ENCODE measurements at regions not wholly inside any gene's neighbourhood (a gene's known extent, or its start where the extent isn't known, plus 50 kb on each side); places are given as distances from the start of the nearest gene placed in this dataset.
A peak's percentile ranks its signal among the peaks of the same experiment; 100 is the strongest.

DNA sequence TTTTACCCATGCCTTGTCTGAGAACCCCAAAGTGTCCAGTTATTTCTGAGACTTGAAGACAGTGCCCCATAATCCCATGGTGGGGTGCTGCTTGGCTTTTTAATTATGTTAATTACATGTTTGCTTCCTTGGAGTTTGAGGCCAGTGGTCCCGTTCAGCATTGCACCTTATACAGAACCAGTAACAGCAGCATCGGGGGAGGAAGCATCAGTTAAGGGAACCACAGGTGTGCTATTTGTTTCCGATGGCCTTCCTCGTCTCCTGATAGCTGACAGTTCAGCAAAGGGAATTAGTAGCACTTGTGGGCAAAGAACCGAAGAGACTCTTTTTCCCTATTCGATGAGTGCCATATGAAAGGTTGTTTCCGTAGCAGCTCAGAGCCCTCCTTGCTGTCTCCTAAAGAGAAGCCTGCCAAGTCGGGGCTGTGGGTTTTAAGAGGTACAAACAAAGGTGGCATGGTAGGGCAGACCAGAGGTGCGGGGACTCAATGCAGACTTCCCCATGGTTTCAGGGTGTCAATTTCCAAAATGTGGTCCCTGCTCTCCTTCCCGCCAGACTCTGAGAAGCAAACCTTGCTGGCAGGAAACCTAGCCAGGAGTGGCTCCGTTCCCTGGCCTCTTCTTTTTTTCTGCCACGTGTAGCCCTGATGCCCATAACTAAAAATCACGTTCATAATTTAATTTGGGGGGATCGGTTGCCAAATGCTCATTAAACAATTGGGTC is 225.2 kb upstream of the TSHZ3 start:
- TF ChIP-seq, protein P1, sequence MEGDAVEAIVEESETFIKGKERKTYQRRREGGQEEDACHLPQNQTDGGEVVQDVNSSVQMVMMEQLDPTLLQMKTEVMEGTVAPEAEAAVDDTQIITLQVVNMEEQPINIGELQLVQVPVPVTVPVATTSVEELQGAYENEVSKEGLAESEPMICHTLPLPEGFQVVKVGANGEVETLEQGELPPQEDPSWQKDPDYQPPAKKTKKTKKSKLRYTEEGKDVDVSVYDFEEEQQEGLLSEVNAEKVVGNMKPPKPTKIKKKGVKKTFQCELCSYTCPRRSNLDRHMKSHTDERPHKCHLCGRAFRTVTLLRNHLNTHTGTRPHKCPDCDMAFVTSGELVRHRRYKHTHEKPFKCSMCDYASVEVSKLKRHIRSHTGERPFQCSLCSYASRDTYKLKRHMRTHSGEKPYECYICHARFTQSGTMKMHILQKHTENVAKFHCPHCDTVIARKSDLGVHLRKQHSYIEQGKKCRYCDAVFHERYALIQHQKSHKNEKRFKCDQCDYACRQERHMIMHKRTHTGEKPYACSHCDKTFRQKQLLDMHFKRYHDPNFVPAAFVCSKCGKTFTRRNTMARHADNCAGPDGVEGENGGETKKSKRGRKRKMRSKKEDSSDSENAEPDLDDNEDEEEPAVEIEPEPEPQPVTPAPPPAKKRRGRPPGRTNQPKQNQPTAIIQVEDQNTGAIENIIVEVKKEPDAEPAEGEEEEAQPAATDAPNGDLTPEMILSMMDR (IDR thresholded peaks at IDR 0.05), result no peak
- Histone ChIP-seq H3K27ac (no peak overlapping the region), H3K36me3 (no peaks in the 10 kb centered on the region), H3K4me3 (no peak overlapping the region), H3K27me3 (peaks cover 0 to 13% of the 10 kb centered on the region in 2 donors), H3K4me1 (no peaks in the 10 kb centered on the region), H3K9me3 (no peaks in the 10 kb centered on the region)
- intact Hi-C loops (cut with DNase I), result no loop called here
- no peak for DNase-seq
- no peak for ATAC-seq

DNA sequence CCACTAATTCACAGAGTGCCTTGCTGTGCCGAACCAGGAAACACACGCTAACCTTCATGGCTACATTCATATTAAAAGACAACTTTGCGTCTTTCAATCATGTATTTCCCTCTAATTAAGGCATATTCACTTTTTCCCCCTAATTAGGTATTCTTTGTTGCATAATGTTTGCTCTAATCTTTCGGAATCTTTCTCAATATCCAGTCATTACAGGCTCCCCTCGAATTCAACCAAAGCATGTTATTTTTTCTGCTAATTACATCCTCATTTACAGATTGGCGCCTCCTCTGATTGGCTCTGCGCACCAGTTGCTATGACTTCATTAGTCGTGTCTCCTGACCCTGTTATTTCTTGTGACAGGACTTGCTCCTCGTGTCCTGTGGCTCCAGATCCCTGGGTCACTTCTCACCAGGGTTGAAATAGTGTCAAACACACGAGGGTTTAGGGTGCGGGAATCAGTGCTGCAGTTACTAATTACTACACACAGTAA is 226.7 kb upstream of the TSHZ3 start:
- Histone ChIP-seq H3K9me3 (no peaks in the 10 kb centered on the region), H3K27ac (no peak overlapping the region), H3K27me3 (peaks cover 0 to 13% of the 10 kb centered on the region in 2 donors), H3K4me1 (no peaks in the 10 kb centered on the region), H3K4me3 (no peak overlapping the region), H3K36me3 (no peaks in the 10 kb centered on the region)
- DNase-seq, result no peak
- ATAC-seq, result no peak
- intact Hi-C loops (cut with DNase I), result no loop called here
- TF ChIP-seq, protein P1 (IDR thresholded peaks at IDR 0.05), result no peak

DNA sequence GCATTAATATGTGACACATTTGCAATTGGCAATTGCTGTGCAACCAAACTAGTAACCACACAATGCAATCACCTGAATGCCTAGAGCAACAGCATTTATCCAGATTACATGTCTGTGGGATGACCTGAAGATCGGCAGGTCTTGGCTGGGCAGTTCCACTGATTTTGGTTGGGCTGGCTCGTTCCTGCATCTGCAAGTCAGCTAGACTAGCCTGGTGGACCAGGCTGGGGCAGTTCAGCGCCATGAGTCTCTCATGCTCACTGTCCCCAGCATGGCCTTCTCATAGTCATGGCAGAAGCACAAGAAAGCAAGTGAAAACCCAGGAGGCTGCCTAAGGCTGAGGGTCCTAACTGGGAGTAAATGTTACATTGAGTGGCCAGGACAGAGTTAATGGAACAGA is 229.1 kb upstream of the TSHZ3 start:
- H3K4me1 ChIP-seq, result no peaks in the 10 kb centered on the region
- H3K27ac ChIP-seq, result no peak overlapping the region
- no peak overlapping the region for H3K4me3 ChIP-seq
- DNase-seq (no peak), ATAC-seq (no peak)
- intact Hi-C loops (cut with DNase I), result no loop called here
- TF ChIP-seq, protein P1 (IDR thresholded peaks at IDR 0.05), result no peak
- peaks cover 0 to 5% of the 10 kb centered on the region in 2 donors for H3K27me3 ChIP-seq
- no peaks in the 10 kb centered on the region for H3K36me3 ChIP-seq
- no peaks in the 10 kb centered on the region for H3K9me3 ChIP-seq

DNA sequence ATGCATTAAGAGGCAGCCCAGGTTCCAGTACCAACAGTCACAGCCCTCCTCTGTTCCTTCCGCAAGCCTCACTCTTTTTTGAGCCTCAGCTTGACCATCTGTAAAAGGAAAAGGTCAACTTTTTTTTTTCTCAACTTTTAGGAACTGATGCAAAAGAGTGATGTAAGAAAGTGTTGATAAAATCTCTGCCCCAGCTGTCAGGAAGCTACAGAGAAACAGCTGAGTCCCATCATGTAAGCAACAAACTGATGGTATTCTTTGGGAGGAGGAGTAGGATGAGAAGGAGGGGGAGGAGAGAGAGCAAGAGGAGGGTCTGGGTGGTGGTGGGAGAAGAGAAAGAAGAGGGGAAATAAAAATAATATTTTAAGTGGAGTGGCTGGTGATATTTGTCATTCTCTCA is 233.9 kb upstream of the TSHZ3 start:
- TF ChIP-seq, protein P1 (IDR thresholded peaks at IDR 0.05), result no peak
- no peaks in the 10 kb centered on the region for H3K4me1 ChIP-seq
- intact Hi-C loops (cut with DNase I), result no loop called here
- no peak overlapping the region for H3K27ac ChIP-seq
- H3K36me3 ChIP-seq, result no peaks in the 10 kb centered on the region
- DNase-seq (peak in 2 of 4 donors; percentile 42 to 66), ATAC-seq (no peak)
- H3K9me3 ChIP-seq, result no peaks in the 10 kb centered on the region
- no peak overlapping the region for H3K4me3 ChIP-seq
- no peaks in the 10 kb centered on the region for H3K27me3 ChIP-seq

DNA sequence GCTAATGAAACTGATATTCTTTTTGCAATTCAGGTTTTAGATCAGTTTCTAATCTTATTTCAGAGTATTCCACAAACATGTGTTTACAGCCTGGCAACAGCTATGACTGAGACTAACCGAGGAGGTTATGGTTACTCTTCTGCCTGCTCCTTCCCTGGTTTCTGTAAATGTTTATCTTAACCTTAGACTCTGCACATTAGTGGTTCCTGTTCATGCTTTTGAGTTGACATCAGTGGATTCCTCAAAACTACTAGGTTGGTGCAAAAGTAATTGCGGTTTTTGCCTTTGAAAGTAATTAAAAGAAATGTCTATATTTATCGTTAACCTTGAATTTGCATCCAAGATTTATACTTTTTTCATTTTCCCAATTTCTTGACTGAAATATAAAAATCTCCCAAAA is 237.0 kb upstream of the TSHZ3 start:
- TF ChIP-seq, protein P1 (IDR thresholded peaks at IDR 0.05), result no peak
- Histone ChIP-seq H3K27me3 (no peaks in the 10 kb centered on the region), H3K27ac (no peak overlapping the region), H3K36me3 (no peaks in the 10 kb centered on the region), H3K4me1 (no peaks in the 10 kb centered on the region), H3K4me3 (no peak overlapping the region), H3K9me3 (no peaks in the 10 kb centered on the region)
- no peak for DNase-seq
- intact Hi-C loops (cut with DNase I), result no loop called here
- no peak for ATAC-seq
